ENCODE measurements at regions not wholly inside any gene's neighbourhood (a gene's known extent, or its start where the extent isn't known, plus 50 kb on each side); places are given as distances from the start of the nearest gene placed in this dataset.

- TF ChIP-seq CTCF (conservative IDR thresholded peaks at IDR 0.05; ENCODE audit: low read length): no peak
- TF ChIP-seq EZH2phosphoT487 (IDR thresholded peaks at IDR 0.05; ENCODE audit: borderline replicate concordance, low read depth, low read length): no peak
These were observed 415.8 kb downstream of the HRH4 start for GRCh38 chr18:24876266-24876665.

Data from OCI-LY7 (cell line).